DMS79 treated with DMSO at 0.1 percent for 48 hours (cell line): ENCODE measurements at regions not wholly inside any gene's neighbourhood (a gene's known extent, or its start where the extent isn't known, plus 50 kb on each side); places are given as distances from the start of the nearest gene placed in this dataset.

Experiments
- DNase-seq: peaks from one replicate; lab custom pipeline; 2025; lab: John Stamatoyannopoulos, UW

DNA sequence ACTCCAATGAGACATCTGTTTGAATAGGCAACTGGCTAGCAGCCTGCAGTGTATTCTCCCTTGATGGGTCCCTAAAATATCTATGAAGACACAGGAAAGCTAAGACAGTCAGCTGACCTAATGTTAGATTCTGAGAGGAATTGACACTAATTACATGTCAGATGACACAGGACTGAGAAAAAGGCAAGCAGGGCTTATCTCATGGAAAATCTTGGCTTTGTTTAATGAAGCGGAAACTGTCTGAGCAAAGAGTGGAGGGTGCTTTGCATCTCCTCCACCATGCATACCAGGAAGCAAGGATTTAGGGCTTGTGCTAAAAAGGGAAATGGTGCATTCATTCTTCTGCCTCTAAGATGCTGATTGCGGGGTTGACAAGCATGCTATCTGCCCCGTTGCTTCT lies 135.5 kb upstream of the GLI3 start:
- no peak for DNase-seq

DNA sequence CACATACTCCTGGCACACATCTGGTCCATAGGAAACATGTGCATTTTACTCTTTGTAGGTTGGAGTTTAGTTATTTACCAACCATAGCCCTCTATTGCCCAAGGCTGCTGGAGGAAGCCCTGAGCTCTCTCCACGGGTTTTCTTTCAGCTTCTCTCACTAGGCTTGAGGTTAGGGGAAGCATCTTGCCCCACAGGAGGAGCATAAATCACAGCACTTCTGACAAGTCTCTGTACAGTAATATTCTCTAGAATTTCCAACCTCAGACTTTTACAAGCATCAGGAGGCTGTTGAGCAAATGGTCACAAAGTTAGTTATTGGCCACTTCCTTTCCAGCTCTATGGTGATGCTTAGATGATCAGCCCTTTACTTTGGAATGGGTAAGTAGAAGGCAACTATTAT lies 122.9 kb upstream of the GLI3 start:
- DNase-seq = no peak

DNA sequence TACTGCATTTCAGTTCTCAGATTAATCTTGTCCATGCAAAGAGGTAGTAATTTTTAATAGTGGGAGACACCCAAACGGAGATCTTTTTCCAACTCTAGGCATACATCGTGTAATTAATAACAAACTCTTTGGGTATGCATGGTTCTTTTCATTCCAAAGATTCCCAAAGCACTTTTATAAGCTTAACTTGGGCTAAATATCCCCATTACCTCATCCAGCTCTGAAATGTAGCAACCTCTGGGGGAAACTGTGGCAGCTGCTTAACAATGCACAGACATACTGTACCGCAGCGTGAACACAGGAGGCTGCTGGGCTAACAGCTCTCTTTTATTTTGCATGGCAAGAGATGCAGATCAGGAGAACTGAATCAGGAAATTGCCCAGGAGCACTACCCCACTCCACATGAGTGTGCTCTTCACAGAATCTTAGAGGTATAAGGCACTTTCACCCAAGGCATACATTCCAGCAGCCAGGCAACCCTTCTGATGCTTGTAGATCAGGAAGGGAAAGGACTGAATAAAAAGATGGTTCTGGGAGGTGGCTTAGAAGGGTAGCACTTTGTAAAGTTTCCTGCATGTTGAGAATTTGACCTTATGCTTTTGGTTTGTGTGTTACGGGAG lies 114.4 kb upstream of the GLI3 start:
- no peak for DNase-seq

DNA sequence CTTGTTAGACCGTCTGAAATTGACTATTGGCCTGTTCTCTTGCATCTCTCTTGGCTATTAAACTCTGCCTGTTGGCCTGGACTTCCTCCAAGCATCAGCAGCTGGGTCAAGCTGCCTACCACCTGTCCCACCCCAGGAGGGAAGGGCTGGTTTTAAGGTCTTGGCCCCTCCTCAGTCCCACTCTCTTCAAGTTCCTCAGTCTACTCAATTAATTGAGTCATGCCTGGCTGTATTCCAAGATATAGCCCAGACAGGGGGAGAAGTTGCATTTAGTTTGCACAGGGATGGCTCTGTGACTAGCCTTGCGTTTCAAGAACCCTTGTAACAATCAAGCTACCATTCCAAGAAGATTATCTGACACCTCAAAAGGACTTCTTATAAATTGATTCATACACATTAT lies 113.8 kb upstream of the GLI3 start:
- DNase-seq = no peak

DNA sequence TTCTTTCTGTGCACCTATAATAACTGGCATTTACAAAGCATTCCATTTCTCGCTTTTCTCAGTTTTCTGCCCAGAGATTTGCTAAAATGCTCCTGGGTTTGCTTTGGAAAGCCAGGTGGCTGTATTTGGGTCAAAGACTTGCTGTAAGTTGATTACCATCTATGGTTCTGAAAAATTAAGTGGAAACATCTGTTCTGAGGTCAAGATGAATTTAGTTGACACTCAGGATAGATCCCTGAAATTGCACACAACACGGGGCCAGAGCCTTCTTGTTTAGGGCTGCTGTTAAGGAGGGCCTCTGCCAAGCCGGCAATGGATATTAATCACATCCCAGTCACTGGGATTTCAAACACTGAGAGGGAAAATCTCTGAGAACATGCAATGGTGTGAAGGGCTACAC lies 111.6 kb upstream of the GLI3 start:
- DNase-seq = no peak

DNA sequence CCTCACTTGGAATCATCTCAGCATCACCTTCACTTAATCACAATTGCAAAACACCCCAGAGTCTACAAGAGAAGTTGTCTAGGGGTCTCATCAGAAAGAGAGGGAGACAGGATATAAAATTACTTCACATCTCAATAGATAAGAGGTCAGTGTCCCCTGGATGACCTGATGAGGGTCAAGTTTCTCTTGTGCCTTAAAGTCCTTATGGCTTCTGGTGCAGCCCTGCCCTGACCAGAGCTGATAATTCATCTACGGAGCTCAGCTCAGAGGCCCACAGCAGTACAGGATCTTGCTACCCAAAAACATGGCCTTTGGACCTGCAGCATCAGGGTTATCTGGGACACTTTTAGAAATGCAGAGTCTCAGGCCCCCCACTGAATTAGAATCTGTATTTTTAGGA lies 111.1 kb upstream of the GLI3 start:
- no peak for DNase-seq

DNA sequence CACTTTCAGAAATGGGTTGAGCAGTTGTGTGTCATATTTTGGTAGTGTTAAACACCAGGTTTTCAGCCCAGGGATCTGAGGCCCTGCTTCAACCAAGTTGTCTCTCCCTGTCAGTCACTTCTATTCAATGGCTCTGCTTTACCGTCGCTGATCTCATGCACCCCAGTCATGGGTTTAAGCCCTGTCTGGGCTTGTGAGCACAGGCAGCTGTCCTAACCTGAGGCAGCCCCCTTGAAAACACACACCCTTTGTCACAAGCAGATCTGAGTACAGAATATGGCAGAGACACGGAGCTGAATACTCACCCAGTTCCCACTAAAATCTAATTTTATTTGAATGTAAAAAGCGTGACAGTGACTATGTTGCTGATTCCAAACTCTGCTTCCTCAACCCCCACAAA lies 110.6 kb upstream of the GLI3 start:
- no peak for DNase-seq

DNA sequence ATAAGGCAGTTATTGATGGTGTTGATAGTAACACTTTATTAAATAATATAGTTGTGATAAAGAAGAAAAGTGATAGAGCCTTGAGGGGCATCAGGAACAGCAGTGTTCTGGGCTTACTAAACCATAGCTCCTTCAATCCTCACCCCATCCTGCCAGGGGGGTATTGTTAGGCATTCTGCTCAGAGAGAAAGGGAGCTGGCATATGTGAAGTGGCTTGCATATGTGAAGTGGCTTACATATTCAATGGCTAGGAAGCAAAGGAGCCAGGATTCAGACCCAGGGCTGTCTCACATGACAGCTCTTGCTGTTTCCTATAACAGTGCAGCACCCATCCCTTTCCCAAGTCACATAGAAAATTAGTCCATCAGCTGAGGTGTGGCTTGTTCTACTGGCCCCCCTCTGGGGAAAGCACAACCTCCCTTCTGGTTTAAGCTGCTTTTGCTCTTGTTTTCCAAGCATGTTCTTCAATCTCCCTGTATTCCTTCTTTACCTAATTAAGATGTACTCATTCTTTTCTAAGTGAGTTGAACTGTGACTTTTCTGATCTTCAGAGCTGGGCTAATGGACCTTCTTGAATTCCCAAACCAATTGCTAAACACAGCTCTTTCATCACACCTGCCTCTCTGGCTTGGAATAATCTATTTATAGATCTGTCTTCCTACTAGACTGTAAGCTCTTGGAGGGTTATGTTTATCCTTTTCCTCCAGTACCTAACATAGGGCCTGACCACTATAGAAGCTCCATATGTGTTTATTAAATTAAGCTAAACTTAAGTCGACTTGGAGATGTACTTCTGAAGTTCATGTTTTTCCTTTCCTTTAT lies 108.7 kb upstream of the GLI3 start:
- DNase-seq = no peak

DNA sequence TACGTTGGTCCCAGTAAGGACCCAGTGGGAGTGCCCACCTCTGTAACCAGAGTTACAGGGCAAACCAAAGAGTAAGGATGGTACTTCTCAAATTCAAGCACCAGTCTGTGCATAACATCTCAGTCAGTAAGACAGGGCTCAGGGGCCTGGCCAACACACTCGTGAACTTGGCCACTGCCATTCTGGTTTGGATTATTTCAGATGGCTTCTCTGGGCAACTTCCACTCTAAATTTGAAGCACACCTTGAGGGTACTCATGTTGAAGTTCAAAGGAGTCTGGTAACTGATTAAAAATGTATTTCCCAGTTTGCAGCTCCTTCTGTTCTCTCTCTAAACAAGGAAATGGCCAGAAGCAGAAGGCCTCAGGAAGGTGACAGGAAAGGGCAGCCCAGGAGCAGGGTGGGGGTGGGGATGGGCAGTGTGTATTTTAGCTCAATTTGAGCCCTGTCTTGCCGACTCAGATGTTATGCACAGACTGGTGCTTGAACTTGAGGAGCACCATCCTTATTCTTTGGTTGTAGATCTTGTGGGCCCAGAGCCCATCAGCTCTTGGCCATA lies 107.3 kb upstream of the GLI3 start:
- no peak for DNase-seq

DNA sequence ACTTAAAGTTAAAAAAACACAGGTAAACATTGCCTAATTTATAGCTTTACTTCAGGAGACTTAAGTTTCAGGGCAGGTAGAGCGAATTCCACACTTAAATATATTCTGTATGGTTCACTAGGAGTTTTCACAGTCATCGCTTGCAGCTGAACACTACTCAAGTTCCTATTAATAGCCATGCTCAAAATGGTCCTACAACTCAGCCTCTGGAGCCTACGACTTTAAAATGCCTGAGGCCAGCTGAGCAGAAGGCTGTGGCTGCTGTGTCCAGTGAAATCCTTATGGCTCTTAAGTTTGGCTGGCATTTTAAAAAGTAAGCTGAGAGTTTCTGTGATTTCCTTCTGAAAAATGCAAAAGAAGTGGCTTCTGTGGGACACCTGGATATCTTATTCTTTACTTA lies 105.4 kb upstream of the GLI3 start:
- no peak for DNase-seq

DNA sequence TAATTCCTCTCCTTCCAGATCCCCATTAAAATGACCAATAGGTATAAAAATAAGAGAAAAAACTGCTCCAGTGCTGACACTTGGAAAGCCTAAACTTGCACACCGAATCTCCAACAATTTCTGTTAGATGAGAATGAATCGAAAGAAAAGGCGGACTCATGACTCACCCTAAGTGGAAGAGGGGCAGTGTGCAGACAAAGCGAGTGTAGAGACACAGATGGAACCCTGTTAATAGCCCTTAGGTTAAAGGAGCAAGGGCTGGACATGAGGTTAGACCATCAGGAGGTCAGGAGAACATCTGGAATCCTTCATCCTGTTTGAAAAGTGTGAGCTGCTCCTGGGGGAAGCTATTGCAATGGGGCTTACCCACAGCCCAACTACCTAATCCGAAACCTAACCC lies 103.4 kb upstream of the GLI3 start:
- DNase-seq = no peak

DNA sequence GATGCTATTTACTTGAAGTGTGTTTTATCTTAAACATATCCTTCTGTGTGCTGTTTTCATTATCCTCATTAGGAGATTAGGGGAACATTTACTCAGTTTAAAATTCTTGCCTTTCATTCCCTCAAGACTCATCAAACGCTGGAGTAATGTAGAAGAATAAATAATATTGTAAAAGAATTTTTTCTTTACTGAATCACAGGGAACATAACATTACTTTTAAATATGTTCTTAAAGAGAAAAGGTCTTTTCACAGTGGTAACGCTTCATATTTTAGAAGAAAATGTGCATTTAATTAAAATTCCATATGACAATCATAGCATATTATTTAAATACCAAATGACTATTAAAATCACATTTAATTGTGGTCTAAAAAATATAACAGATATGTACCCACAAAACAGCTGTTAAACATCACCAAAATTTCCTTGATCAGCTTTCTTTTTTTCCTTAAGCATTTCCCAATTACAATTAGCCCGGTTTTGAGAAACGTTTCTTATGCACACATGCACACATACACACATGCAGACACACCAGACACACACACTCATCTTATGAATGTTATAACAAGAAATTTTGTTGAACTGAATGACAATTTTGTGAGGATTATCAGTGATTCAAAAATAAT lies 102.0 kb upstream of the GLI3 start:
- DNase-seq = no peak

DNA sequence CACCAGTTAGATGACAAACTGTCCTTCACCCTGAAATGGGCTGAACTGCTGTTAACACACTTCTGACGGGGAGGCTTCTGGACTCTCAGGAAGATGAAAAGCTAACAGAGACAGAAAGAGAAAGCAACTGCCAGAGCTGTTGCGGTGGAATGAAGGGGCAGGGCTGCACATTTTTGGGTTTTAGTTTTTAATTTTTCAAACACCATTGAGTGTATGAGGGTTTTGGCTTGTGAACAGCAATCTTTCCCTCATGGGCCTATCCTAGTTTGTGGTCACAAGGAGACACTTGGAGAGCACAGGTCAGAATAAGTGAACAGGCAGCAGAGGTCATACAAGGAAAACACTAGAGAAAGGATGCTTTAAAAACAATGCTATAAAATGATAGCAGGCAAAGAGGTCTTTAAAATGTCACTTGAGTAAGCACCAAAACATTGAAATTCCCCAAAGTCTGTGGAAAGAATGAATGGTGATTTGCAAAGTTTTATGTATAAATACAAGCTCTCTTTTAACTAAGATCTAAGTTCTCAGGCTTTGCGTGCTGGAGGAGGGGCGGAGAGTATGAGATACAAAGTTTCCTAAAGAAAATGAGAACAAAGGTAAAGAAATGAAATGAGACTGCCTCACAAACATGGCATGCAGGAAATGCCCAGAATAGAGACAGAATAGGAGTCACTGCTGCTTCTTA lies 101.4 kb upstream of the GLI3 start:
- no peak for DNase-seq

DNA sequence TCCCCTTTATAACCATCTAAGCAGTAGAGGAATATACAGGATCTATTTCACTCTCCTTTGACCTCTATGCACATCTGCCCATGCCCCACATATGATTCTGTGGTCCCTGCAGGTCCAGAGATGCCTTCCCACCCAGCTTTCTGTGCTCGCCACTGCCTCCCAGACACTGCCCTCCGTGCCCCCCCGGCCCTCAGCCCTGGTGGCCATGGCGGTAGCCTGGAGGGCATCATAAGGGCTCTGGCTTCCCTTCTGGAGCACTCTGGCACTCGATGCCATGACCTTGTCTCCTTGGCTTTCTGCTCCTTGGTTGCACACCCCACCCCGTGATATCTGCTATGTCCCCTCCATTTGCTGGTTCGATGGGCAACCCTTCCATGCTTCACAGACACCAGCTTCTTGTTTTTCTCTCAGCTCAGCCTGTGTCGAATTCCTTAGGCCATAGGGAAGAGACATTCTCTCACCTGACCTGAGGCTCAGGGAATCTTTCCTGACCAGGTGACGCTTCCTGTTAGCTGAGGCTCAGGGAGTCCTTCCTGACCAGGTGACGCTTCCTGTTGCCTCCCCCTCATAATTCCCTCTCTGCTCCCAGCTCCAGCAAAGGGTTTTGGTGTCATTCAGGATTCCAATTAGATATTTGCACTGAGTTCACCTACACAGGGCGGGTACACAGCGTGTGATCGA lies 100.4 kb upstream of the GLI3 start:
- no peak for DNase-seq

DNA sequence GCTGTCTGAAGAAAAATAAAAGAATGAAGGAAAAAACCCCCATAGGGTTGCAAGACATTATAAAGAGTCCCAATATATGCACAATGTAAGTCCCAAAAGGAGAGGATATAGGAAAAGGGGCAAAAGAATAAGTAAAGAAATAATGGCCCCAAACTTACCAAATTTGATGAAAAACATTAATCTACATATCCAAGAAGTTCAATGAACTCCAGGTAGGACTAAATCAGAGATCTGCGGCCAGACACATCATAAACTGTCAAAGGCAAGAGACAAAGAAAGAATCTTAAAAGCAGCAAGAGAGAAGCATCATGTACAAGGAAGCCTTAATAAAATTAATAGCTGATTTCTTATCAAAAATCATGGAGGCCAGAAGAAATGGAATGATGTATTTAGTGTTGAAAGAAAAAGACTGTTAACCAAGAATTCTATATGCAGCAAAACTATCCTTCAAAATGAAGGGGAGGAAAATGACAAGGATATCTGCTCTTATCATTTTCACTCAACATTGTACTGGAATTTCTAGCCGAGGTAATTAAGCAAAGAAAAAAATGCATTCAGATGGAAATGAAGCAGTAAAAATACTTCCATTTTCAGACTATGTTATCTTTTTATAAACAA lies 95.7 kb upstream of the GLI3 start:
- DNase-seq = no peak

DNA sequence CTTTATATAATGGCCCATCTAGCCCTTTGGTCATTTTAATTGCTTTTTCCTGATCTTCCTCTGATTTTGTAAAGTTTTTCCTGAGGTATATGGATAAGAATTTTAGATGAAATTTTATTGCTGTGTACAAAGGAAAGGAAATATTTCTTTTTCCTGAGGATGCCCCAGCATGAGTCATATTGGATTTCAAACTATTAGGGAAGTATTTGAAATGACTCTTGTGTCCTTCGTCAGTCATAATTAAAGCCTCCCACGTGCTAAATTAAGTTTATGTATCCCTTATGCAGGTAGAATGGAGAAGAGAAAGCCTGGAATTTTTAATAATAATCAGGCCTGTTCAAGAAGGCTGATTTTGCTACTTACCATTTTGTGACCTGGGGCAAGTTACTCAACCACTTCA lies 82.6 kb upstream of the GLI3 start:
- no peak for DNase-seq

DNA sequence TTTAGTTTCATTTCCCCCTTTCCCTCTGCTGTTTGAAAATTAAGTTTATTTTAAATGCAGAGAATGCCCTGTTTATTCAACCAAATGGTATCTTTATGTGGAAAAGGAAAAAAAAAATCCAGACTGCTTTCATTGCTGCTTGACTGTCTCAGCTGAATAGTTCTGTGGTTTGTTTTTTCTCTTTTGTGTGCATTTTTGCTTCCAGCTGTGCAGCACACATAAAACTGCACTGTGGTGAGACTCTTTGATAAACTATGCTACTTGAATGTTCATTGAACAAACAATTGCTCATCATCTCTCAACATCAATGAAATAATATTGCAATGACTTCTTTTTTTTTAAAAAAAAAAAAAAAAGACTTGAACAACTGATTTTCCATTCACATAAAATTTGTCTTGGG lies 78.6 kb upstream of the GLI3 start:
- DNase-seq = no peak

DNA sequence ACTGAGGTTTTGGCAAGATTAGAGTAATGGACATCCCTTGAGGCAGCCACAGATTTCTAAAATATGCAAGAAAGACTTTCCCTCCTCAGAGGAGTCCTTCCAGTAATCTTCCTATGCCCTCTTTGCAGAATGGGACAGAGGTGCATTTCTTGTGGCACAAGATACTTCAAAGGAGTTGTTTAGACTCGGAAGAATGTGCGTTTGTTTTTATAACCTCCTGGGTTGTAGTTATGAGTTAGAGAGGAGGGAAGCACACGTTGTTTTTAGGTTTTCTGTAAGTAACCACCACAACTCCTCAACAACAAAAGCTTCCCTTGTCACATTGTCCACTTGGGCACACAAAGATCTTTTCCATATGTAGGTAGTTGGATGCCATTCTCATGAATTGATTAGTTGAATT lies 78.1 kb upstream of the GLI3 start:
- no peak for DNase-seq

DNA sequence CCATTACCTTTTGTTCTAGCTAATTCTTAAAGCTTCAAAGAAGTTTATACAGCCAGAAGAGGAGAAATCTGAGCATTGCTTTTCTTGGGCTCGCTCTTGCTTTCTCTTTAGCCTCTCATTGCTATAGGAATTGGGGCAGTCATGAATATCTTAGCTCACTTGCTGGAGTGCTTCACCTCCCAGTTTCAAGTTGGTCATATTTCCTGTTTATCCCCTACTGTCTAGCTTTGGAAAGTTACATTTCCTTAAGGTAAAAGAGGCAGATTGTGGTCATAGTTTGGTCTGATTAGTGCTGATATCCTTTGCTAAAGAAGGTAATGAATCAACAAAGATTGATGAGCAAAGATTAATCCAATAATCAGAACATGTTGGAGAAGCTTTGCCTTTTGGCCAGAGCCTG lies 77.7 kb upstream of the GLI3 start:
- DNase-seq = no peak

DNA sequence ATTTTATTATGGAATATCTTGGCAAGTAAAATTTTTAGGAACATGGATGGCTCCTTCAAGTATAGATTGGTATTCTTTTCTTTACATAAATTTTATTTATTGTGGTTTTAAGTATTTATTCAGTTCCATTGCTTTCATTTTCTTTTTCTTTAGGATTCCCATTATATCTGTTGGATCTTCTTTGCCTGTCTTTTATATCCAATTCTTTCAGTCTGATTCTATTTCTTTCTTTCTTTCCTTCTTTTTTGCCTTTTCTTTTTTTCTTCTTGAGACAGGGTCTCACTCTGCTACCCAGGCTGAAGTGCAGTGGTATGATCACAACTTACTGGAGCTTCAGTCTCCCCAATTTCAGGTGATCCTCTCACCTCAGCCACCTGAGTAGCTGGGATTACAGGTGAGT lies 74.2 kb upstream of the GLI3 start:
- DNase-seq = no peak

DNA sequence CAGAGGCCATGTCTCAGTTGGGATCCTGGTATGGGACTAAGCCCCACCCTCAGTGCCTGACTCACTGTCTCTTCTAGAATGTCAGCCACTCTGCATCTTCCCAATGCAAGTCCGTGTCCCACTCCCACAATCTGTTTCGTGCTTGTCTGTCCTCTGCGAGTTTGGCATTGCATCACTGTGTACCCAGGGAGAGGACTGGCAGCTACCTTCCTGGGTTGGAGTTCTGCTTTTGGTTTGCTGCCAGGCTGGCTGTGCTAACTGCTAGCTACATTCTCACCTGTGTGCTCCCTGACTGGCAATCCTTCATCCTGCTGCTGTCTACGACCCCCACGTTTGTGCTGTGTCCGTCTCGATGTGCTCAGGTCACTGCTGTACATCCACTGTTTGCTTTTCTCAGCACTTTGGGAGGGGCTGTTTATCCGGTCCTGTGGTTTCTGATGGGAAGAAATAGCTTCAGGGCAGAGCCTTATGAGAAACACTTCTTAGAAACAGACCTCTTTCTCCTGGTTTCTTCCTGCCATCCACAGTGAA lies 56.0 kb upstream of the GLI3 start:
- DNase-seq = no peak
